ENCODE measurements at regions not wholly inside any gene's neighbourhood (a gene's known extent, or its start where the extent isn't known, plus 50 kb on each side); places are given as distances from the start of the nearest gene placed in this dataset.
"Not testable (repeated sequence)": the region's sequence is repeated elsewhere in the genome, so short reads cannot be mapped to it uniquely, and the experiment has no call there.

DNA sequence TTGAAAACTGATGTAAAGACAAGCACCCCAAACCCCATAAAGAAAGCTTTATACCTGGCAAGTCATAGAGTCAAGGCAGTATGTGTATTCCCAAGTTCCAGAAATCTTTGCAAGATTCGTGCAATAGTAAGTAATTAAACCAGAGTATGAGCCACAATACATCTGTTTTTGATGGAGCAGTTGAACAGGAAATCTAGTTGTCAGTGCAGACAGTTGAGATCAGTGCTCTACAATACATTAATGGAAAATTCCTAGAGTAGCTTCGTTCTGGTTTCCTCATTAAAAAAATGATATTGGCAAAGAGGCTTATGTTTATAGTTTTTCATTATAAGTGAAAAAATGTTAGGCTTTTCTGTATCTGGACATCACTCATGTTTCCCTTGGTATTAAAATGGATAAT, 575.3 kb downstream of the TRIML1 start:
- H3K4me3 ChIP-seq (ENCODE audit: extremely low read depth, insufficient read depth, low read length, poor library complexity, severe bottlenecking): no peak overlapping the region
- H3K27ac ChIP-seq (ENCODE audit: low read depth, low read length, severe bottlenecking): no peak overlapping the region
- H3K9me3 ChIP-seq (ENCODE audit: control insufficient read depth, low read length): no peaks in the 10 kb centered on the region
- WGBS, 2 experiments (ENCODE audit: insufficient coverage in 2 of 2): 71% methylated on average over 1 of the region's 2 CpGs; no CpG with 5 or more reads in 1 of the 2 experiments
- H3K36me3 ChIP-seq (ENCODE audit: control insufficient read depth, insufficient read depth, low read length): no peaks in the 10 kb centered on the region
- H3K4me1 ChIP-seq (ENCODE audit: control insufficient read depth, insufficient read depth, low read length, poor library complexity, severe bottlenecking): no peaks in the 10 kb centered on the region

DNA sequence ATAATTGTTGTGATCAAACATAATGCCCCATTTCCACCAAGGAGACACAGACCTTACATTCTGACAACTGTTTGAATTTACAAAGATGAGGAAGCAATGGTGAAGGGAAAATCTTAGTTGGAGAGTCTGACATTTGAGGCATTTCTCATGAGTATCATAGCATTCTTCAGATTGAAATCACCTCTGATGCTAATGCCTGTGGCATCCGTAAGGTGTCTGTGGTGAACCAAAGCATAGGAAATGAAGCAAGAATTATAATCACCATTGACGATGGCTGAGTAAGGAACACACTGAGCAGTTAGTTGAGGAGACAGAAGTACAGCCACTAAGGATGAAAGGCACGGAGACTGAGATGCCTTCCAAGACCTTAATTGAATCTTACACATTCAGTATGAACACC, 575.7 kb downstream of the TRIML1 start:
- H3K27ac ChIP-seq (ENCODE audit: low read depth, low read length, severe bottlenecking): no peak overlapping the region
- H3K9me3 ChIP-seq (ENCODE audit: control insufficient read depth, low read length): no peaks in the 10 kb centered on the region
- no peak overlapping the region for H3K4me3 ChIP-seq (ENCODE audit: extremely low read depth, insufficient read depth, low read length, poor library complexity, severe bottlenecking)
- no peaks in the 10 kb centered on the region for H3K36me3 ChIP-seq (ENCODE audit: control insufficient read depth, insufficient read depth, low read length)
- no peaks in the 10 kb centered on the region for H3K4me1 ChIP-seq (ENCODE audit: control insufficient read depth, insufficient read depth, low read length, poor library complexity, severe bottlenecking)
- 73 to 88% methylated on average over 1 to 2 of the region's 3 CpGs for WGBS, 2 experiments (ENCODE audit: insufficient coverage in 2 of 2)

DNA sequence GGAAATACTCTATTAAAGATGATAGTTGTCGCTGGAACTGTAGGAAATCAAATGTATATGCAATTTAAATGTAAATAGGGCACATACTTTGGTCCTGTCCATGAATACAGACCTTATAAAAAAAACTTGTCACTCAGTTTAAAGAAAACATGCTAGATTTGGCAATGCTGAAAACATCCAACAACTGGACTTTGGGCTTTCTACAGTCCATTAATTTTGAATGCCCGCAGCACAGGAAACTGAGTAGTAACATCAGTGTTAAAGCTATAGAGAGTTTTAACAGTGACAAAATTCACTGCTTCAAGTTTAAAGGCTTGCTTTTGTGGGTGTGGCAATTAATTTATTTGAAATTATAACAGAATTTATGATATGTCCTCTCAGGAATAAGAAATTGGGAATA, 578.4 kb downstream of the TRIML1 start:
- Histone ChIP-seq H3K9me3 (ENCODE audit: control insufficient read depth, low read length) (peaks cover 6% of the 10 kb centered on the region), H3K27ac (ENCODE audit: low read depth, low read length, severe bottlenecking) (no peak overlapping the region), H3K4me1 (ENCODE audit: control insufficient read depth, insufficient read depth, low read length, poor library complexity, severe bottlenecking) (no peaks in the 10 kb centered on the region), H3K4me3 (ENCODE audit: extremely low read depth, insufficient read depth, low read length, poor library complexity, severe bottlenecking) (no peak overlapping the region), H3K36me3 (ENCODE audit: control insufficient read depth, insufficient read depth, low read length) (no peaks in the 10 kb centered on the region)
- 88% methylated on average over 1 of the region's 2 CpGs; no CpG with 5 or more reads in 1 of the 2 experiments for WGBS, 2 experiments (ENCODE audit: insufficient coverage in 2 of 2)

DNA sequence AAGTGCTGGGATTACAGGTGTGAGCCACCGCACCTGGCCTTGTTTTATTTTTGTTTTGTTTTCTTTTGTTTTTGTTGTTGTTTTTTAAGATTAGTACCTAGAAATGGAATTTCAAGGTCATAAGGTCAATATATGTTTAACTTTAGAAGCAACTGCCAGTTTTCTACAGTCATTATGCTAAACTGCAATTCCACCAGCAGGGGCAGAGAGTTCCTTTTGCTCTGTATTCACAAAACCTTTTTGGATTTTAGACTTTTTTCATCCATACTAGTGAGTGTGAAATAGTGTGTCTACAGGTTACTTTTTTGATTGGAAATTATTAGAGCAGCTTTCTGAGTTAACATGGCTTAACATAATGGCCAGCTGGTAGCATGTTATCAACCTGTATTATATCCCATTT, 580.6 kb downstream of the TRIML1 start:
- H3K27ac ChIP-seq (ENCODE audit: low read depth, low read length, severe bottlenecking): no peak overlapping the region
- peaks cover 6% of the 10 kb centered on the region for H3K9me3 ChIP-seq (ENCODE audit: control insufficient read depth, low read length)
- H3K4me3 ChIP-seq (ENCODE audit: extremely low read depth, insufficient read depth, low read length, poor library complexity, severe bottlenecking): no peak overlapping the region
- H3K4me1 ChIP-seq (ENCODE audit: control insufficient read depth, insufficient read depth, low read length, poor library complexity, severe bottlenecking): no peaks in the 10 kb centered on the region
- H3K36me3 ChIP-seq (ENCODE audit: control insufficient read depth, insufficient read depth, low read length): no peaks in the 10 kb centered on the region
- 83% methylated on average over 1 of the region's 1 CpG; no CpG with 5 or more reads in 1 of the 2 experiments for WGBS, 2 experiments (ENCODE audit: insufficient coverage in 2 of 2)

DNA sequence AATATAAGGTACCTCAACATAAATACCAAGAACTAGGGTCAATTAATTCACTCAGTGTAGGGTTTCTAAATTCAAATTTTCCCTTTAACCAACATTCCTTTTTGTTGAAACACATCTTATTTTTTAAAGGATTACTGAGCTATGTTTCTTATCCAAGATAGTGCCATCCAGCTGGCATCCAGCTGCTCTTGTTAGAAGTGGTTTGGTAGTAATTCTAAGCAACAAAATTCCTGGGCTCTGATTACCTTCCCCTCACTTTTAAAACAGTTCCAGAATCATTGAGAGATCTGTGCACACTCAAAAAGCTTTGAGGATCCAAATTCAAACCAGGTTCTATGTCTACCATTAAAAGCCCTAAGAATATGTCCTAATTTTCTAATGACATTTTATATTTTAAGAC, 583.7 kb downstream of the TRIML1 start:
- H3K36me3 ChIP-seq (ENCODE audit: control insufficient read depth, insufficient read depth, low read length): no peaks in the 10 kb centered on the region
- no peak overlapping the region for H3K27ac ChIP-seq (ENCODE audit: low read depth, low read length, severe bottlenecking)
- no peak overlapping the region for H3K4me3 ChIP-seq (ENCODE audit: extremely low read depth, insufficient read depth, low read length, poor library complexity, severe bottlenecking)
- no peaks in the 10 kb centered on the region for H3K4me1 ChIP-seq (ENCODE audit: control insufficient read depth, insufficient read depth, low read length, poor library complexity, severe bottlenecking)
- H3K9me3 ChIP-seq (ENCODE audit: control insufficient read depth, low read length): peaks cover 6% of the 10 kb centered on the region

DNA sequence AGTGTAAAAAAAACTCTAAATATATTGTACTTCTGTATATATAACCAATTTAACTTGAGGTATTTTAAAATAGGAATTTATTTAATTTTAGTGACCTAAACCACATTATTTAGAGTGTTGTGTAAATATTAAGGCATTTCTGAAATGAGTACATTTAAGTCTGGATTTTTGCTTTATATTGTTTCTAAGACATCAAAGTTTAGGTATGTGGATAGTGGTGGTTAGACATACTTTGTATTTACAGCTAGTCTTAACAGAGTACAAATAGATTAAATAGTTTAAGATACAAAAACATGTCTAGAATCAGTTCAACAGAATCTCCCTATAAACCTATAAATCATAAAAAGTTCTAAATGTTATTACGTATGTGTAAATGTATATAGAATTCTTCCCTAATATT, 588.5 kb downstream of the TRIML1 start:
- Histone ChIP-seq H3K4me1 (ENCODE audit: control insufficient read depth, insufficient read depth, low read length, poor library complexity, severe bottlenecking) (no peaks in the 10 kb centered on the region), H3K36me3 (ENCODE audit: control insufficient read depth, insufficient read depth, low read length) (no peaks in the 10 kb centered on the region), H3K4me3 (ENCODE audit: extremely low read depth, insufficient read depth, low read length, poor library complexity, severe bottlenecking) (no peak overlapping the region), H3K9me3 (ENCODE audit: control insufficient read depth, low read length) (no peaks in the 10 kb centered on the region), H3K27ac (ENCODE audit: low read depth, low read length, severe bottlenecking) (no peak overlapping the region)
- no CpG with 5 or more reads among the region's 1 CpG for WGBS, 2 experiments (ENCODE audit: insufficient coverage in 2 of 2)

DNA sequence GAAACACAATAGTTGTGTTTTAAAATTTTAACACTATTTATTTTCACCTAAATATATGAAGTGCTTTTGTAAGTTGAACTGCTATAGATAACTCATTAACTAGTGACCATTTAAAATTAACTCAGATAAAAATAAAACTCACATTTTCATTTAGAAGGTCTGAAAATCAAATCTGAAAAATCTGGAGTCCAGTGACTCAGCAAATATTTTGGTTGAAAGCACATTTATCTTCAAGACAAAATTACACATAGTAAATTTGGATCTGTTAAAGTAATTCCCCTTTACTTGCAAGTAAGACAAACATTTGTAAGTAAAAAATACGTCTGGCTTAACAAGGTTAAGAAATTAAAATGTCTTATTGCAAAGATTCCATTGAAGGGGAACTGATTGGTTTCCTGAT, 589.1 kb downstream of the TRIML1 start:
- H3K4me3 ChIP-seq (ENCODE audit: extremely low read depth, insufficient read depth, low read length, poor library complexity, severe bottlenecking): no peak overlapping the region
- no CpG with 5 or more reads among the region's 1 CpG for WGBS, 2 experiments (ENCODE audit: insufficient coverage in 2 of 2)
- H3K4me1 ChIP-seq (ENCODE audit: control insufficient read depth, insufficient read depth, low read length, poor library complexity, severe bottlenecking): no peaks in the 10 kb centered on the region
- peak overlapping the region; percentile 55 for H3K27ac ChIP-seq (ENCODE audit: low read depth, low read length, severe bottlenecking)
- no peaks in the 10 kb centered on the region for H3K36me3 ChIP-seq (ENCODE audit: control insufficient read depth, insufficient read depth, low read length)
- no peaks in the 10 kb centered on the region for H3K9me3 ChIP-seq (ENCODE audit: control insufficient read depth, low read length)

DNA sequence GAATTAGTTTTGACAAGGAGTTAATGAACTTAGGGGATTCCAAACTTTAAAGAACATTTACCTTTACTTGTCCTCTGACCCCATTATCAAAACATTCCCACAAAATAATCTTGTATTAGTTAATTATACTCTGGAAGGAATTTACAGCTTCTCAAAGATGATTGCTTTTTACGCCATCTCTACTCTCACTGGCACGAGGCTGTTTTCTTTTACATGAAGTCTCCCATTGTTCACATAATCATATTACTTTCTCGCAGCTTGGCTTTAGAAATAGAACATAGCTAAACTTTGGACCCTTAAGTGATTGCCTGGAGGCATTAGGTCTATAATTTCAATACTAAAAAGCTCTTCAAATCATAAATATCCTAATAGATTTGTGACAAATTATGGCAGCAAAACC, 592.9 kb downstream of the TRIML1 start:
- H3K36me3 ChIP-seq (ENCODE audit: control insufficient read depth, insufficient read depth, low read length): no peaks in the 10 kb centered on the region
- H3K9me3 ChIP-seq (ENCODE audit: control insufficient read depth, low read length): no peaks in the 10 kb centered on the region
- no peak overlapping the region for H3K4me3 ChIP-seq (ENCODE audit: extremely low read depth, insufficient read depth, low read length, poor library complexity, severe bottlenecking)
- no peaks in the 10 kb centered on the region for H3K4me1 ChIP-seq (ENCODE audit: control insufficient read depth, insufficient read depth, low read length, poor library complexity, severe bottlenecking)
- 100% methylated on average over 1 of the region's 3 CpGs; no CpG with 5 or more reads in 1 of the 2 experiments for WGBS, 2 experiments (ENCODE audit: insufficient coverage in 2 of 2)
- H3K27ac ChIP-seq (ENCODE audit: low read depth, low read length, severe bottlenecking): no peak overlapping the region

DNA sequence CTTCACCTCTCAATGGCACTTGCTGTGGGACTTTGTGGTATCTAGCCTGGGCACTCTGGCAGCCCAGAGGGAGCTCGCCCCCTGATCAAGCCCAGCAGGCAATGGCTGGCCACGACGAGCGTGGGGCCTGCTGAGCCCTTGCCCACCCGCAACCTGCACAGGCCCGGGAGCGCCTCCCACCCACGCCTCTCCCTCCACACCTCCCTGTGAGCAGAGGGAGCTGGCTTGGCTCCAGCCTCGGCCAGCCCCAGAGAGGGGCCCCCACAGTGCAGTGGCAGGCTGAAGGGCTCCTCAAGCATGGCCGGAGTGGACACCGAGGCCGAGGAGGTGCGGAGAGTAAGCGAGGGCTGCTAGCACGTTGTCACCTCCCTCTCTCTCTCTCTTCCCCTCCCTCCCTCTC, 595.8 kb downstream of the TRIML1 start:
- Histone ChIP-seq H3K36me3 (ENCODE audit: control insufficient read depth, insufficient read depth, low read length) (no peaks in the 10 kb centered on the region), H3K4me1 (ENCODE audit: control insufficient read depth, insufficient read depth, low read length, poor library complexity, severe bottlenecking) (no peaks in the 10 kb centered on the region), H3K9me3 (ENCODE audit: control insufficient read depth, low read length) (no peaks in the 10 kb centered on the region), H3K4me3 (ENCODE audit: extremely low read depth, insufficient read depth, low read length, poor library complexity, severe bottlenecking) (no peak overlapping the region), H3K27ac (ENCODE audit: low read depth, low read length, severe bottlenecking) (no peak overlapping the region)
- WGBS, 2 experiments (ENCODE audit: insufficient coverage in 2 of 2): 84 to 95% methylated on average over 6 to 9 of the region's 15 CpGs

DNA sequence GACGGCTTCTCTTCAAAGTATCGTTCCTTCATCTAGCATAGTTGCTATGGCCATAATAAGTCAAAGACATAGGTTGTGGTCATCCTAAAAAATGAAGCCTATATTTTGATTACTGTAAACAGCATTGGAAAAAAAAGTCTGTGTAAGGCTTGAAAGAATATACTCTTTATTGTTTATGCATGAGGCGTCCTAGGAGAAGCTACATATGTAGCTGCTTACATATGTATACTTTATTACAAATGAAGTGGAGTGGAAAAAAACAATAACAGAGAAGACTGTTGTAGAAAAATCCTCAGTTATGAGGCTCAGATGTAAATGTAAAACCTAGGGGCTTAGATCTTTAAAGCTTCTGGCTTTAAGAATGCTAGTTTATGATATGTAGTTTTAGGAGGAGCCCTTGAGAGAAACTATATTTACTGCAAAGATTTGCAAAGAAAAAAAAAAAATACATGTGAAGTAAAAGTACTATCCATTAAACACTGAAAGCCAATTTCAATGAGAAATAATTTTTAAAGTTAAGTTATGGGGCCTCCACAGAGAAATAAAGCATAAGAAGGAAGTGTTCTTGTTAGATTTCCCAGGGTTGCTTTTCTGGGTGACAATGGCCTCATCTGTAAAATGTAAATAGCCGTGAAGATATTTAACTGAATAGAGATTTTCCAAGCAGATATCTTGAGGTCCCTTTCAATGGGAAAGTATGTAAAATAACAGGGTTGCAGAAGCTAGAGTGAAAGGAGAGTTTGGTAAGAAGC, 598.2 kb downstream of the TRIML1 start:
- H3K27ac ChIP-seq (ENCODE audit: low read depth, low read length, severe bottlenecking): no peak overlapping the region
- WGBS, 2 experiments (ENCODE audit: insufficient coverage in 2 of 2): 75 to 86% methylated on average over 1 to 2 of the region's 4 CpGs
- H3K4me3 ChIP-seq (ENCODE audit: extremely low read depth, insufficient read depth, low read length, poor library complexity, severe bottlenecking): no peak overlapping the region
- no peaks in the 10 kb centered on the region for H3K4me1 ChIP-seq (ENCODE audit: control insufficient read depth, insufficient read depth, low read length, poor library complexity, severe bottlenecking)
- no peaks in the 10 kb centered on the region for H3K36me3 ChIP-seq (ENCODE audit: control insufficient read depth, insufficient read depth, low read length)
- no peaks in the 10 kb centered on the region for H3K9me3 ChIP-seq (ENCODE audit: control insufficient read depth, low read length)

DNA sequence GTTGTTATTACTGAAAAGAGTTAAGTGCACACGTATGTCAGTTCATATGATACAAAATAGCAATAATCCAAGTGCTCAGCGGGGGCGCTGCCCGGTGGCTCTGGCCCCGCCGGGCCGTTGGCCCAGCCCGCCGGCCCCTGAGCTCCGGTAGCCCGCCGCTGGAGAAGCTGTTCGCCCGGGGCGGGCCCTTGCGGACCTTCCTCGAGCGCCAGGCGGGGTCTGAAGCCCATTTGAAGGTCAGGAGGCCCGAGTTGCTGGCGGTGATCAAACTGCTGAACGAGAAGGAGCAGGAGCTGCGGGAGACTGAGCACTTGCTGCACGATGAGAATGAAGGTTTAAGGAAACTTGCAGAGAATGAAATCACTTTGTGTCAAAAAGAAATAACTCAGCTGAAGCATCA, 599.0 kb downstream of the TRIML1 start:
- WGBS, 2 experiments (ENCODE audit: insufficient coverage in 2 of 2): 95% methylated on average over 4 to 5 of the region's 24 CpGs
- peak overlapping the region; percentile 25 for H3K4me3 ChIP-seq (ENCODE audit: extremely low read depth, insufficient read depth, low read length, poor library complexity, severe bottlenecking)
- not testable (repeated sequence) for H3K4me1 ChIP-seq (ENCODE audit: control insufficient read depth, insufficient read depth, low read length, poor library complexity, severe bottlenecking); H3K9me3 ChIP-seq (ENCODE audit: control insufficient read depth, low read length); H3K27ac ChIP-seq (ENCODE audit: low read depth, low read length, severe bottlenecking); H3K36me3 ChIP-seq (ENCODE audit: control insufficient read depth, insufficient read depth, low read length)
